AG04450 (cell line): ENCODE measurements at regions not wholly inside any gene's neighbourhood (a gene's known extent, or its start where the extent isn't known, plus 50 kb on each side); places are given as distances from the start of the nearest gene placed in this dataset.

Experiments
- CTCF ChIA-PET: fragments of 300-600, 350-600 bp; formaldehyde crosslinking; extraction: SDS; loops from one replicate; lab custom pipeline; 2022; ENCODE audit warnings: antibody characterized with exemption, inconsistent platforms; lab: Charles Lee
- POLR2A ChIA-PET: fragments of 350-600 bp; formaldehyde crosslinking; extraction: SDS; loops from one replicate; lab custom pipeline; 2021; ENCODE audit warnings: antibody characterized with exemption, inconsistent platforms; lab: Yijun Ruan, JAX
- DNase-seq: peaks from one replicate; pipeline ENCODE4 v3.0.0-alpha.2; 2011; ENCODE audit warnings: low read depth, low spot score
- H3K27ac ChIP-seq: one replicate; pipeline ENCODE4 v1.5.1; 2012; ENCODE audit warnings: low read depth, low read length, control low read depth
- H3K27me3 ChIP-seq: one replicate; pipeline ENCODE4 v1.6.0; 2012; ENCODE audit warnings: low read length; ENCODE audit not compliant: control insufficient read depth, insufficient read depth
- H3K4me3 ChIP-seq: 2 replicates; pipeline ENCODE4 v1.5.1; 2011; ENCODE audit warnings: mild to moderate bottlenecking, low read depth, low read length, control low read depth
- H3K9me3 ChIP-seq: 2 replicates; pipeline ENCODE4 v1.5.1; 2012; ENCODE audit warnings: low read length; ENCODE audit not compliant: control insufficient read depth, insufficient read depth
- CTCF ChIP-seq: IDR thresholded peaks from 2 replicates; pipeline ENCODE4 v1.5.1; 2011; ENCODE audit warnings: low read depth, low read length, control low read depth, inconsistent platforms

- Histone ChIP-seq H3K4me3 (no peak overlapping the region), H3K27ac (no peak overlapping the region), H3K27me3 (peaks cover 6% of the 10 kb centered on the region), H3K9me3 (no peaks in the 10 kb centered on the region)
- DNase-seq = no peak
- TF ChIP-seq CTCF = no peak
- ChIA-PET POLR2A (no interaction called here), CTCF (no interaction called here)
These were observed 117.3 kb downstream of the C16orf95 start for GRCh38 chr16:87199901-87200300.

- Histone ChIP-seq H3K4me3 (no peak overlapping the region), H3K9me3 (no peaks in the 10 kb centered on the region), H3K27me3 (peaks cover 6% of the 10 kb centered on the region), H3K27ac (no peak overlapping the region)
- DNase-seq = no peak
- CTCF ChIA-PET = no interaction called here
- POLR2A ChIA-PET = interaction anchor here (0.7 to 2.0 kb wide), 2 partner anchors 27 to 100 kb away, joined by 3 to 11 read pairs; no protein-coding TSS in a partner anchor
- TF ChIP-seq CTCF = no peak
These were observed 116.6 kb downstream of the C16orf95 start for GRCh38 chr16:87200637-87201036.

- ChIA-PET POLR2A (interaction anchor here (0.7 to 2.0 kb wide), 5 partner anchors 26 to 100 kb away, joined by 3 to 11 read pairs (median 6); no protein-coding TSS in a partner anchor), CTCF (interaction anchor here (2.9 kb wide), 1 partner anchor 79 kb away, joined by 15 read pairs; no protein-coding TSS in a partner anchor)
- H3K9me3 ChIP-seq = no peaks in the 10 kb centered on the region
- H3K4me3 ChIP-seq = no peak overlapping the region
- H3K27ac ChIP-seq = peak overlapping the region; percentile 89
- H3K27me3 ChIP-seq = peaks cover 6% of the 10 kb centered on the region
- TF ChIP-seq CTCF = no peak
- DNase-seq = peak; percentile 95
These were observed 116.1 kb downstream of the C16orf95 start for GRCh38 chr16:87201052-87201451.

GRCh38 chr16:87201790-87202189 lies 115.4 kb downstream of the C16orf95 start:
- DNase-seq = no peak

More at GRCh38 chr16:87201790-87202189, 115.4 kb downstream of the C16orf95 start:
- Histone ChIP-seq H3K27me3 (peaks cover 2% of the 10 kb centered on the region), H3K4me3 (no peak overlapping the region), H3K9me3 (no peaks in the 10 kb centered on the region), H3K27ac (peak overlapping the region; percentile 89)
- no peak for TF ChIP-seq CTCF
- ChIA-PET CTCF (interaction anchor here (0.8 to 2.9 kb wide), 8 partner anchors 9 to 139 kb away, joined by 3 to 15 read pairs (median 5); no protein-coding TSS in a partner anchor), POLR2A (interaction anchor here (0.7 to 2.0 kb wide), 5 partner anchors 26 to 624 kb away, joined by 3 to 11 read pairs (median 6); no protein-coding TSS in a partner anchor)
